OCI-LY1 (cell line): ENCODE measurements at regions not wholly inside any gene's neighbourhood (a gene's known extent, or its start where the extent isn't known, plus 50 kb on each side); places are given as distances from the start of the nearest gene placed in this dataset.
A peak's percentile ranks its signal among the peaks of the same experiment; 100 is the strongest.

Experiments used
- H2AFZ ChIP-seq: fragments of 200-600 bp; sonication (generic), shearing (Covaris generic); 2 replicates; pipeline ENCODE4 v1.6.0; 2014; ENCODE audit warnings: antibody characterized with exemption, mild to moderate bottlenecking, low read length
- H3F3A ChIP-seq: fragments of 200-600 bp; sonication (generic), shearing (Covaris generic); 2 replicates; pipeline ENCODE4 v1.6.0; 2014; ENCODE audit warnings: mild to moderate bottlenecking, antibody characterized with exemption, low read length, moderate library complexity; ENCODE audit not compliant: insufficient read depth
- H3K27ac ChIP-seq: fragments of 200-600 bp; sonication (generic); 2 replicates; pipeline ENCODE4 v1.5.1; 2014; ENCODE audit warnings: low read length, mixed run types, mild to moderate bottlenecking, low read depth; ENCODE audit not compliant: poor library complexity, severe bottlenecking
- H3K27me3 ChIP-seq: fragments of 200-600 bp; sonication (generic); 2 replicates; pipeline ENCODE4 v1.6.0; 2014; ENCODE audit warnings: antibody characterized with exemption, mild to moderate bottlenecking, low read length, moderate library complexity; ENCODE audit not compliant: insufficient read depth
- H3K36me3 ChIP-seq: fragments of 200-600 bp; sonication (generic); 2 replicates; pipeline ENCODE4 v1.6.1; 2014; ENCODE audit warnings: mild to moderate bottlenecking, antibody characterized with exemption, low read length, moderate library complexity, mixed read lengths; ENCODE audit not compliant: insufficient read depth
- H3K4me1 ChIP-seq: fragments of 200-600 bp; sonication (generic); 2 replicates; pipeline ENCODE4 v1.5.1; 2014; ENCODE audit warnings: mild to moderate bottlenecking, low read length, moderate library complexity; ENCODE audit not compliant: insufficient read depth, severe bottlenecking
- H3K4me2 ChIP-seq: fragments of 200-600 bp; sonication (generic), shearing (Covaris generic); 2 replicates; pipeline ENCODE4 v1.6.1; 2014; ENCODE audit warnings: low read length
- H3K4me3 ChIP-seq: fragments of 200-600 bp; sonication (generic); 2 replicates; pipeline ENCODE4 v1.5.1; 2014; ENCODE audit warnings: low read length, low read depth, mild to moderate bottlenecking, mixed read lengths; ENCODE audit not compliant: poor library complexity, severe bottlenecking
- H3K79me2 ChIP-seq: fragments of 200-600 bp; shearing (Covaris generic); 2 replicates; pipeline ENCODE4 v1.6.1; 2016; ENCODE audit warnings: mixed run types, low read length, mixed read lengths; ENCODE audit not compliant: insufficient read depth
- H3K9ac ChIP-seq: fragments of 200-600 bp; sonication (generic), shearing (Covaris generic); 2 replicates; pipeline ENCODE4 v1.6.1; 2014; ENCODE audit warnings: mild to moderate bottlenecking, low read length, mixed read lengths
- H3K9me2 ChIP-seq: fragments of 200-600 bp; sonication (generic), shearing (Covaris generic); 2 replicates; pipeline ENCODE4 v1.6.1; 2014; ENCODE audit warnings: low read depth, mild to moderate bottlenecking, low read length, mixed read lengths
- H3K9me3 ChIP-seq: fragments of 200-600 bp; shearing (Covaris generic); 2 replicates; pipeline ENCODE4 v1.6.1; 2014; ENCODE audit warnings: low read length, mixed read lengths
- H4K20me1 ChIP-seq: fragments of 200-600 bp; sonication (generic), shearing (Covaris generic); 2 replicates; pipeline ENCODE4 v1.6.0; 2016; ENCODE audit warnings: mild to moderate bottlenecking, low read length; ENCODE audit not compliant: insufficient read depth
- EZH2 ChIP-seq: fragments of 200-600 bp; sonication (generic), shearing (Covaris generic); IDR thresholded peaks from 2 replicates; pipeline ENCODE4 v1.8.0; 2017; ENCODE audit warnings: borderline replicate concordance, mixed run types, mild to moderate bottlenecking, antibody characterized with exemption, low read length, moderate library complexity, mixed read lengths
- TF ChIP-seq, protein P1 (sequence below): fragments of 200-600 bp; sonication (generic), shearing (Covaris generic); IDR thresholded peaks from 2 replicates; pipeline ENCODE4 v1.5.1; 2017; ENCODE audit warnings: mild to moderate bottlenecking, antibody characterized with exemption, low read length, moderate library complexity, mixed read lengths

DNA sequence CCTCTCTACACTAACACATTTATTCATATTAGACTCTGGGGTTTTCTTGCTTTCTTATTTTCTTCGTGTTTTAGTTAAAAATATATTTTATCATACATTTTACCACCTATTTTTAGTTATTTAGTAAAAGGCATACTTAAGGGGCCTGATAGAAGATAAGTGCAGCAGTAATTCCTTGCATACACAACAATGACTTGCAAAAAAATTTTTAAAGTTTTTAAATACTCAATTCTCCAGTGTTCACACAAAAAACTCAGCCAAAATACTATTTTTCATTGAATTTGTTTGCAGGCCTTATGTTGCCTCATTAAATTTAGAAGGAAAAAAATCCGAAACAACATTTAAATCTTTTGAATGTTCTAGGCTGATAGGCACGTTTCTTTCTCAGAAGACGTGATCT is 2431.7 kb downstream of the PCDH9 start:
- Histone ChIP-seq H3K36me3 (no peaks in the 10 kb centered on the region), H3K4me2 (no peak overlapping the region), H3K9ac (no peak overlapping the region), H3K79me2 (no peaks in the 10 kb centered on the region), H3K4me1 (no peaks in the 10 kb centered on the region), H4K20me1 (no peaks in the 10 kb centered on the region), H3F3A (no peaks in the 10 kb centered on the region), H2AFZ (peak overlapping the region; percentile 74), H3K27ac (no peak overlapping the region), H3K27me3 (no peaks in the 10 kb centered on the region), H3K9me2 (no peaks in the 10 kb centered on the region), H3K9me3 (no peaks in the 10 kb centered on the region), H3K4me3 (no peak overlapping the region)
- TF ChIP-seq, protein P1, sequence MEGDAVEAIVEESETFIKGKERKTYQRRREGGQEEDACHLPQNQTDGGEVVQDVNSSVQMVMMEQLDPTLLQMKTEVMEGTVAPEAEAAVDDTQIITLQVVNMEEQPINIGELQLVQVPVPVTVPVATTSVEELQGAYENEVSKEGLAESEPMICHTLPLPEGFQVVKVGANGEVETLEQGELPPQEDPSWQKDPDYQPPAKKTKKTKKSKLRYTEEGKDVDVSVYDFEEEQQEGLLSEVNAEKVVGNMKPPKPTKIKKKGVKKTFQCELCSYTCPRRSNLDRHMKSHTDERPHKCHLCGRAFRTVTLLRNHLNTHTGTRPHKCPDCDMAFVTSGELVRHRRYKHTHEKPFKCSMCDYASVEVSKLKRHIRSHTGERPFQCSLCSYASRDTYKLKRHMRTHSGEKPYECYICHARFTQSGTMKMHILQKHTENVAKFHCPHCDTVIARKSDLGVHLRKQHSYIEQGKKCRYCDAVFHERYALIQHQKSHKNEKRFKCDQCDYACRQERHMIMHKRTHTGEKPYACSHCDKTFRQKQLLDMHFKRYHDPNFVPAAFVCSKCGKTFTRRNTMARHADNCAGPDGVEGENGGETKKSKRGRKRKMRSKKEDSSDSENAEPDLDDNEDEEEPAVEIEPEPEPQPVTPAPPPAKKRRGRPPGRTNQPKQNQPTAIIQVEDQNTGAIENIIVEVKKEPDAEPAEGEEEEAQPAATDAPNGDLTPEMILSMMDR = no peak
- no peak for TF ChIP-seq EZH2

DNA sequence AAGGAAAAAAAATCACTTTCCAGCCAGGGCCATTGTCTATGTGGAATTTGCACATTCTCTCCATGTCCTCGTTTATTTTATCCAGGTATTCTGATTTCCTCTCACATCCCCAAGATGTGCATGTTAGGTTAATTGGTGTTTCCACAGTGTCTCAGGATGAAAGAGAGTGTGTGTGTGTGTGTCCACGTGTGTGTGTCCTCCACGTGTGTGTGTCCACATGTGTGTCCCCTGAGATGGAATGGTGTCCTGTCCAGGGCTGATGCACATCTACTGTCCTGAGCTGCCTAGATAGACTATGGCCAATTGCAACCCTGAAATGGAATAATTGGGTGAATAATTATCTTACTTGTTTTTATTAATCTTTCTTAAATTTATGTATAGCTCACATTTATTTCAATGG is 2436.5 kb downstream of the PCDH9 start:
- H3K9ac ChIP-seq = no peak overlapping the region
- H3K27ac ChIP-seq = no peak overlapping the region
- H3K9me3 ChIP-seq = no peaks in the 10 kb centered on the region
- no peak overlapping the region for H3K4me3 ChIP-seq
- TF ChIP-seq EZH2 = no peak
- no peak overlapping the region for H3K4me2 ChIP-seq
- H2AFZ ChIP-seq = no peak overlapping the region
- H3K4me1 ChIP-seq = no peaks in the 10 kb centered on the region
- no peaks in the 10 kb centered on the region for H3K9me2 ChIP-seq
- no peaks in the 10 kb centered on the region for H3K79me2 ChIP-seq
- no peaks in the 10 kb centered on the region for H4K20me1 ChIP-seq
- H3F3A ChIP-seq = no peaks in the 10 kb centered on the region
- H3K36me3 ChIP-seq = no peaks in the 10 kb centered on the region
- no peaks in the 10 kb centered on the region for H3K27me3 ChIP-seq

DNA sequence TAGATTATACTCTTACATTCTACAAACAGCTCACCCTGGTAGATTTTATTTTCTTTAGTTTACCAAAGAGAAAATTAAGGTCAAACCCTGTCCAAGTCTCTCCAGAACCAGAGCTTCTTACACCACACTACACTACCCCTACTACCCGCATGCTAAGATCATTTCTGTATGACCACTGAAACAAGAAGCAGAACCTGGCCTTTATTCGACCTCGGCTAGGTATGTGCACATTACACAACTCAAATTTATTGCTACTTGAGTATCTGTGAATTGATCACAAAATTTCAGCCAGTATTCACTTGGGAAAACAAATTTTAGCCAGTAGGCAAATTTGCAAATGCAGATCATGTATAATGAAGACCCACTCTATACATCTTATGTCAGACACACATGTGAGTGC is 2437.0 kb downstream of the PCDH9 start:
- no peak overlapping the region for H3K9ac ChIP-seq

DNA sequence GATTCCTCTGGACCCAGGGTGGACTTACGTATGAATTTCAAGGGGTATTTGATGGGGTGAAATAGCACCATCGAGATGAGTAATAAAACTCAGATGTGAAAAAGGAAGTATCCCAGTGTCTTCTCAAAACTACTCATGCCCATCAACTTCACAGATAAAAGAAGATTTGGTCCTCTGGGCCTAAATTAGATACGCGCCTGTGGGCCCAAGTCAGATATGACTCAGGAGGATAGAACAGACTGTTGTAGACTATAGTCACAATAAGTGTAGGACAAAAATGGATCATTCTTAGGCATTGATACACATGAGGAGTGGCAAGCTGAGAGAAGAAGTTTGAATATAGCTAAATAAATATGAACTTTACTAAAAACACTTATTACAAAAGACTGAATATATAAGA is 2438.8 kb downstream of the PCDH9 start:
- no peaks in the 10 kb centered on the region for H3F3A ChIP-seq
- TF ChIP-seq EZH2 = no peak
- TF ChIP-seq, protein P1 = no peak
- no peaks in the 10 kb centered on the region for H3K79me2 ChIP-seq

More for the DNA sequence above, 2437.0 kb downstream of the PCDH9 start:
- no peaks in the 10 kb centered on the region for H3K36me3 ChIP-seq
- no peak overlapping the region for H2AFZ ChIP-seq
- no peaks in the 10 kb centered on the region for H3K79me2 ChIP-seq
- H3K9me3 ChIP-seq = no peaks in the 10 kb centered on the region
- no peaks in the 10 kb centered on the region for H3K4me1 ChIP-seq
- H3K27me3 ChIP-seq = no peaks in the 10 kb centered on the region
- H3K9me2 ChIP-seq = no peaks in the 10 kb centered on the region
- TF ChIP-seq, protein P1 = no peak
- TF ChIP-seq EZH2 = no peak
- H4K20me1 ChIP-seq = no peaks in the 10 kb centered on the region
- no peak overlapping the region for H3K4me2 ChIP-seq
- no peaks in the 10 kb centered on the region for H3F3A ChIP-seq
- no peak overlapping the region for H3K4me3 ChIP-seq
- no peak overlapping the region for H3K27ac ChIP-seq

More for the DNA sequence above, 2438.8 kb downstream of the PCDH9 start:
- H2AFZ ChIP-seq = no peak overlapping the region
- H3K4me1 ChIP-seq = no peaks in the 10 kb centered on the region
- H3K9ac ChIP-seq = no peak overlapping the region
- no peaks in the 10 kb centered on the region for H3K27me3 ChIP-seq
- no peaks in the 10 kb centered on the region for H3K9me2 ChIP-seq
- H3K4me2 ChIP-seq = no peak overlapping the region
- no peak overlapping the region for H3K27ac ChIP-seq
- H3K36me3 ChIP-seq = no peaks in the 10 kb centered on the region
- H3K9me3 ChIP-seq = no peaks in the 10 kb centered on the region
- H4K20me1 ChIP-seq = no peaks in the 10 kb centered on the region
- no peak overlapping the region for H3K4me3 ChIP-seq
